Cardiac muscle cell (in vitro differentiated cells and primary cell): ENCODE measurements at regions not wholly inside any gene's neighbourhood (a gene's known extent, or its start where the extent isn't known, plus 50 kb on each side); places are given as distances from the start of the nearest gene placed in this dataset.

Experiments
- DNase-seq, 2 donors: peaks; one replicate each; pipeline versions ENCODE4 v3.0.0 to v3.0.0-alpha.2; 2010 to 2017; ENCODE audit warnings: low read depth in 1 of 2, low spot score in 1 of 2
- H3K27ac ChIP-seq: fragments of 200-600 bp; sonication (generic); 2 replicates; pipeline ENCODE4 v1.5.1; 2016
- H3K27me3 ChIP-seq: fragments of 200-600 bp; sonication (generic); 2 replicates; pipeline ENCODE4 v1.6.0; 2016; ENCODE audit warnings: control low read depth
- H3K36me3 ChIP-seq: fragments of 200-600 bp; sonication (generic); 2 replicates; pipeline ENCODE4 v1.5.1; 2016; ENCODE audit warnings: control low read depth
- H3K4me1 ChIP-seq: fragments of 200-600 bp; sonication (generic); 2 replicates; pipeline ENCODE4 v1.8.1; 2017; ENCODE audit warnings: low read depth, mild to moderate bottlenecking, mixed run types
- H3K4me3 ChIP-seq: fragments of 200-600 bp; sonication (generic); 2 replicates; pipeline ENCODE4 v1.5.1; 2016; ENCODE audit warnings: mild to moderate bottlenecking
- H3K9me3 ChIP-seq: fragments of 200-600 bp; sonication (generic); 2 replicates; pipeline ENCODE4 v1.5.1; 2017; ENCODE audit warnings: low read depth, mild to moderate bottlenecking, control low read depth
- CTCF ChIP-seq: IDR thresholded peaks from 2 replicates; pipeline ENCODE4 v1.5.1; 2012; ENCODE audit warnings: low read depth, mild to moderate bottlenecking, low read length

- Histone ChIP-seq H3K4me3 (no peak overlapping the region), H3K27ac (no peak overlapping the region), H3K36me3 (no peaks in the 10 kb centered on the region), H3K9me3 (no peaks in the 10 kb centered on the region), H3K4me1 (no peaks in the 10 kb centered on the region), H3K27me3 (no peaks in the 10 kb centered on the region)
- DNase-seq, result peak in 1 of 2 donors; percentile 59
- no peak for TF ChIP-seq CTCF
Observed at GRCh38 chr7:18402488-18403183, 92.9 kb upstream of the HDAC9 start.

- H3K27ac ChIP-seq, result no peak overlapping the region
- no peak overlapping the region for H3K4me3 ChIP-seq
- no peak for DNase-seq
- TF ChIP-seq CTCF, result no peak
- no peaks in the 10 kb centered on the region for H3K4me1 ChIP-seq
- H3K36me3 ChIP-seq, result no peaks in the 10 kb centered on the region
- H3K27me3 ChIP-seq, result no peaks in the 10 kb centered on the region
- H3K9me3 ChIP-seq, result no peaks in the 10 kb centered on the region
Observed at GRCh38 chr7:18405726-18406125, 89.8 kb upstream of the HDAC9 start.

GRCh38 chr7:18407385-18407784 is 88.2 kb upstream of the HDAC9 start:
- no peak for TF ChIP-seq CTCF
- no peak overlapping the region for H3K27ac ChIP-seq
- no peaks in the 10 kb centered on the region for H3K9me3 ChIP-seq
- H3K36me3 ChIP-seq, result no peaks in the 10 kb centered on the region
- DNase-seq, result no peak
- H3K4me1 ChIP-seq, result no peaks in the 10 kb centered on the region
- no peaks in the 10 kb centered on the region for H3K27me3 ChIP-seq
- no peak overlapping the region for H3K4me3 ChIP-seq

DNA sequence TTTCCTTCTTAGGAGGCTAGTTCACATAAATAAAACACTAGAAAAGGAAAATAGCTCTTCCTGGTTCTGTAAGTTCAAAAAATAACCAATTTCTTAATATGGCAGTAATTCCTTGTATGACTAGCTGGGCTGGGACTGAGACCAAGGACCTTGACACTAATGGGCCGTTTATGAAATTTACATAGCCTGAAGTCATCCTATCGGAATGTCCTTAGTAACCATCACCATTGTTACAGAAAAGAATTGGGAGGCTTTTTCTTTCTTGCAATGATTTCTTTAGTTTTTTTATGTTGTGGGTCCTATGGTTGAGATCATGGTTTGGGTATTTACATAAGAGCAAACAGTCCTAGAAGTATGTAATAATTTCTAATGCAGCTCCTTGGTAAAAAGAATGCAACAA is 87.1 kb upstream of the HDAC9 start:
- H3K4me1 ChIP-seq, result no peaks in the 10 kb centered on the region
- H3K4me3 ChIP-seq, result no peak overlapping the region
- no peaks in the 10 kb centered on the region for H3K9me3 ChIP-seq
- H3K27me3 ChIP-seq, result no peaks in the 10 kb centered on the region
- no peaks in the 10 kb centered on the region for H3K36me3 ChIP-seq
- H3K27ac ChIP-seq, result no peak overlapping the region
- DNase-seq, result peak in 1 of 2 donors; percentile 33
- no peak for TF ChIP-seq CTCF

GRCh38 chr7:18408868-18409267 is 86.7 kb upstream of the HDAC9 start:
- no peaks in the 10 kb centered on the region for H3K9me3 ChIP-seq
- no peaks in the 10 kb centered on the region for H3K27me3 ChIP-seq
- no peak for TF ChIP-seq CTCF
- H3K4me3 ChIP-seq, result no peak overlapping the region
- H3K27ac ChIP-seq, result no peak overlapping the region
- no peaks in the 10 kb centered on the region for H3K36me3 ChIP-seq
- H3K4me1 ChIP-seq, result no peaks in the 10 kb centered on the region
- DNase-seq, result no peak
